ENCODE measurements at regions not wholly inside any gene's neighbourhood (a gene's known extent, or its start where the extent isn't known, plus 50 kb on each side); places are given as distances from the start of the nearest gene placed in this dataset.

DNA sequence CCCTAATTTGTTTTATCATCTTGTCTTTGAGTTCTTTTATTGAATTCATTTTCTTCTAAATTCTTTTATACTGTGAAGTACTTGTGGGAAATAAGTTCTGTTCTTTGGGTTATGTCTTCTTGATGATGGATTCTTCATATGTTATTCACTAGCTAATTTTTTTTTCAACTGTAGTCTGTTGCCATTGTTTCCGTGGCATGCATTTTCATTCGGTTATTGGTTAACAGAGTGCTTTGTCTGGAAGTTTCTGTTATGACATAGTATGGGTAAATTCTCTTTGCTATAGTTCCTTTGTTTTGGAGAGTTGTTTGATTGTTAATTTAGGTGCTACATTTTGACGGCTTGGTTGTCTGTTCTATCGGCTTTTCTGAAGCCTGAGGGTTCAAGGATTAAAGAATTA, 184.9 kb upstream of the AADAT start:
- no peak for DNase-seq (ENCODE audit: low read depth)
- TF ChIP-seq, protein P1, sequence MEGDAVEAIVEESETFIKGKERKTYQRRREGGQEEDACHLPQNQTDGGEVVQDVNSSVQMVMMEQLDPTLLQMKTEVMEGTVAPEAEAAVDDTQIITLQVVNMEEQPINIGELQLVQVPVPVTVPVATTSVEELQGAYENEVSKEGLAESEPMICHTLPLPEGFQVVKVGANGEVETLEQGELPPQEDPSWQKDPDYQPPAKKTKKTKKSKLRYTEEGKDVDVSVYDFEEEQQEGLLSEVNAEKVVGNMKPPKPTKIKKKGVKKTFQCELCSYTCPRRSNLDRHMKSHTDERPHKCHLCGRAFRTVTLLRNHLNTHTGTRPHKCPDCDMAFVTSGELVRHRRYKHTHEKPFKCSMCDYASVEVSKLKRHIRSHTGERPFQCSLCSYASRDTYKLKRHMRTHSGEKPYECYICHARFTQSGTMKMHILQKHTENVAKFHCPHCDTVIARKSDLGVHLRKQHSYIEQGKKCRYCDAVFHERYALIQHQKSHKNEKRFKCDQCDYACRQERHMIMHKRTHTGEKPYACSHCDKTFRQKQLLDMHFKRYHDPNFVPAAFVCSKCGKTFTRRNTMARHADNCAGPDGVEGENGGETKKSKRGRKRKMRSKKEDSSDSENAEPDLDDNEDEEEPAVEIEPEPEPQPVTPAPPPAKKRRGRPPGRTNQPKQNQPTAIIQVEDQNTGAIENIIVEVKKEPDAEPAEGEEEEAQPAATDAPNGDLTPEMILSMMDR (IDR thresholded peaks at IDR 0.05; ENCODE audit: low read length, missing control alignments), result no peak
- H3K4me3 ChIP-seq (replicated peaks; ENCODE audit: low read depth, low read length), result no peak overlapping the region

DNA sequence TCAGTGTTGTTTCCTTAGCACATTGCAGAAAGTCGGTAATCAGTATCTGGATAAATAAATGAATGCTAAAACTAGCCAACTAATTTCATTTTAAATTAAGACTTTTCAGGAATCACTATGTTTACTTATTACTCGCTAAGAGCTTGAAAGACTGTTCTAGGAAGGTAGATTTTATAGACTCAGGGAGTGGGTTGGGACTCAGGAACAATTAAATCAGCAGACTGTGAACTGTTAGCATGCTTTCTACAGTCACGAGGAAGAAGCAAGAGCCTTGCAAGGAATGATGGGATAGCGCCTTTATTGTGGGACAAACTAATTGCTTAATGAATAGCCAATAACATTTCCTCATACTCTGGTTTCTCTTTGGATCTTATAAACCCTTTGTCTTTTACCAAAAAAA, 183.2 kb upstream of the AADAT start:
- DNase-seq (ENCODE audit: low read depth), result no peak
- H3K4me3 ChIP-seq (replicated peaks; ENCODE audit: low read depth, low read length), result no peak overlapping the region
- TF ChIP-seq, protein P1 (IDR thresholded peaks at IDR 0.05; ENCODE audit: low read length, missing control alignments), result no peak

DNA sequence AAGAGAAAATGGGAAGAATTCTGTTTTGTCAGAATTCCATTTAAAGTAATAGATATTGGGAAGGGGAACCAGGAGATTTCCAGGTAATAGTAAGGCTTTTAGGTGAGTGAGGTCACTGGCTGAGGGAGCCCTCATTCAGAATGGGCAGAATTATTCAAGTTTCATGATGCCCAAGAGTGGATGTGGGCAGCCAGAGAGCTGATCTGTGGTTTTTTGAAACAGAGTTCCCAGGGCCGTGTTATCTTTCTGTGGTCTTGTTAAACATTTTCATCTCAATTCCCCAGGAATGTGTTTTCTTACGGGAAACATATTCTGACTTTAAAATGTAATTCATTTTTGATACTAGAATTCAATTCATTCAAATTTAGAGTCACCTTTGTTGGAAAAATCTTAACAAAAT, 182.0 kb upstream of the AADAT start:
- DNase-seq (ENCODE audit: low read depth), result no peak
- TF ChIP-seq, protein P1 (IDR thresholded peaks at IDR 0.05; ENCODE audit: low read length, missing control alignments), result no peak
- no peak overlapping the region for H3K4me3 ChIP-seq (replicated peaks; ENCODE audit: low read depth, low read length)

DNA sequence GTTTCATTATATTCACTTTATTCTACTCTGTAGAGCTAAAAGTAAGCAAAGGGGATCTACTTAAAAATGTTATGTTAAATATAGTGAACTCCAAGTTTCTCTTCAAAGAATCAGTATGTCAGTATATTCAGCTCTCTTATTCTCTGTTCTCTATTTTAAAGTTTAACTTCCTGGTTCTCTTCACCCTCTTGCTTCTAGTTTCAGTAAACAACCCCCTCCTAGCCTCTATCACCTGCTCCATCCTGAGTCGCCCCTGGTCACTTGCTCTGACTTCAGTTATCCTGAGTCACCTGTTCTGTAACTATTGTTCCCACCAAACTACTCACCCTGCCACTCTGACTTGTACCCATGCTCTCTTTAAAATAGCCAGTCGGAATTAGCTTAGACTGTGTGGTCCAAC, 180.9 kb upstream of the AADAT start:
- TF ChIP-seq, protein P1 (IDR thresholded peaks at IDR 0.05; ENCODE audit: low read length, missing control alignments), result no peak
- no peak overlapping the region for H3K4me3 ChIP-seq (replicated peaks; ENCODE audit: low read depth, low read length)
- no peak for DNase-seq (ENCODE audit: low read depth)

DNA sequence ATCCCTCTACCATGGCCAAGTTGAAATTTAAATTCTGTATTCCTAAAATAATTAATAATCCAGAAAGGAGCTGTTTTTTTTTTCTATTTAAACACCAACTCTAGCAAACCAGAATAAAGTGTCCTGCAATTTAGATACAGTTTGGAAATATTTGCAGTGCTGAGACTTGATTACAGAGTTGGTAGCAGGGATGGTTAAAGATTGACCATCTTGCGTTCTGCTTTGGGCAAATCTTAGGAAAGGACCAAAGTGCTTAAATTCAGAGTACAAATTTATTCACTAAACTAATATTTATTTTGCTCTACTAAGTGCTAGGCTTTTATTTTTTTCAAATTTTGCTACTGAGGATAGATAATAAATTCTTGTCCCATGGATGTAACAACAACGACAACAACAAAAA, 180.2 kb upstream of the AADAT start:
- H3K4me3 ChIP-seq (replicated peaks; ENCODE audit: low read depth, low read length), result no peak overlapping the region
- DNase-seq (ENCODE audit: low read depth), result no peak
- TF ChIP-seq, protein P1 (IDR thresholded peaks at IDR 0.05; ENCODE audit: low read length, missing control alignments), result no peak

DNA sequence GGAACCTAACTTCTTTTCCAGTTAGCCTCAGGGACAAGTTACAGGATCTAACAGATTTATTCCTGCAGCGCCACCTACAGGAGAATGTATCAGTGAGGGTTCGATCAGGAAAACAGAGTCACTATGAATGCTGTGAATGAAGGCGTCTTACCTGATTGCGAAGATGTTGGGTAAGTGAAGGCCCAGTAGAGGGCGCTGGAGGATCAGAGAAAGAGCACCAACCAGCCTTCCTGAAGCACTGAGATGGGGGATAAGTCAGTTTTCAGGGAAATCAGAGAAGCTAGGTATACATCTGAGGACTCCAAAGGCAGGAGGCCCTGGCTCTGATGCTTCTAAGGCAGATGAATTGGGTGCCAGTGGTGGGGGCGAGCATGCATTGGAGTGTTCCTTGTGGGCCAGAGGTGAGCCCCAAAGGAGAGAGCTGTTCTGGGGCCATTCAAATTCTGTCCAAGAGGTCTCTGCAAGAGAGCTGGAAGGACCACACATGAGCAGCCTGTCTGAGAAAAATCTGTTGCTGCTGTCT, 169.9 kb upstream of the AADAT start:
- DNase-seq (ENCODE audit: low read depth), result peak; percentile 76
- TF ChIP-seq, protein P1 (IDR thresholded peaks at IDR 0.05; ENCODE audit: low read length, missing control alignments), result peak; percentile 59
- H3K4me3 ChIP-seq (replicated peaks; ENCODE audit: low read depth, low read length), result no peak overlapping the region

DNA sequence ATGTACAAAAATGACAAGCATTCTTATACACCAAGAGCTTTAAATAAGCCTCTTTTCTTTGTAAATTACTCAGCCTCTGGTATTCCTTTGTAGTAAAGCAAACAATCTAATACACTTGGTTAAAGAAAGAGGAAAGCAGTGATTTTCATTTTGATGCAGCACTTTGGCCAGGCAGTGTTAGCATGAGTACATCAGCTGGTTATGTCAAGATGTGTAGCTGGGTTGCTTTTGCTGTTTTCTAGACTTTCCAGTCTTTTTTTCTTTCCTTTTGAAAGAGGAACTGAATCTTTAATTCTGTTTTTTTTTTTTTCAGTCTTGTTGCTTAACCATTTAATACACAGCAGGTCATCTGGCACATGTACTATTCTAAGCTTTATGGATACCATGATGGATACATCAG, 167.1 kb upstream of the AADAT start:
- TF ChIP-seq, protein P1 (IDR thresholded peaks at IDR 0.05; ENCODE audit: low read length, missing control alignments), result no peak
- DNase-seq (ENCODE audit: low read depth), result no peak

More for the DNA sequence above, 167.1 kb upstream of the AADAT start:
- H3K4me3 ChIP-seq (replicated peaks; ENCODE audit: low read depth, low read length), result no peak overlapping the region

All from fibroblast of pulmonary artery (primary cell).